HCT116 (cell line): ENCODE measurements at regions not wholly inside any gene's neighbourhood (a gene's known extent, or its start where the extent isn't known, plus 50 kb on each side); places are given as distances from the start of the nearest gene placed in this dataset.

Source experiments
- ATAC-seq: fragments of 200-7000 bp; cut with Tn5 transposase; 2 replicates; pipeline ENCODE4 v1.9.1; 2020; ENCODE audit warnings: mild to moderate bottlenecking, moderate library complexity
- BruUV-seq: library from RNA; stranded (reverse); fragments of 400-500 nt; replicated peaks from 2 replicates; lab custom pipeline; 2021; lab: Mats Ljungman, UMichigan
- CTCF ChIA-PET: fragments of 300-600 bp; sonication (Branson Sonifier 250); formaldehyde crosslinking; loops from one replicate; lab custom pipeline; 2021; ENCODE audit warnings: antibody characterized with exemption; lab: Charles Lee
- POLR2A ChIA-PET: fragments of 300-600, 350-600 bp; sonication (Branson Sonifier 250); formaldehyde crosslinking; loops from one replicate; lab custom pipeline; 2021; ENCODE audit warnings: antibody characterized with exemption; lab: Charles Lee
- RAD21 ChIA-PET, 2 experiments: fragments of 300-600 bp; sonication (Branson Sonifier 250); formaldehyde crosslinking; loops; one replicate each; lab custom pipeline; 2023; ENCODE audit warnings: low total read pairs in 2 of 2; ENCODE audit not compliant: uncharacterized antibody in 2 of 2, unreplicated experiment in 2 of 2, low non-redundant PET in 1 of 2; lab: Charles Lee
- DNase-seq: peaks from one replicate; pipeline ENCODE4 v3.0.0-alpha.2; 2010; ENCODE audit warnings: low read depth, low spot score
- H2AFZ ChIP-seq: fragments of 200-600 bp; shearing (Covaris generic), sonication (generic); 2 replicates; pipeline ENCODE4 v1.6.1; 2017; ENCODE audit warnings: low read depth, mixed run types, mixed read lengths, antibody characterized with exemption, low read length; ENCODE audit not compliant: poor library complexity, severe bottlenecking
- H3K27ac ChIP-seq: 2 replicates; pipeline ENCODE4 v1.5.1; 2012; ENCODE audit warnings: low read depth, low read length
- H3K27me3 ChIP-seq: fragments of 200-600 bp; sonication (generic); 2 replicates; pipeline ENCODE4 v1.6.1; 2016; ENCODE audit warnings: mixed run types, low read length, mixed read lengths; ENCODE audit not compliant: insufficient read depth
- H3K36me3 ChIP-seq, 2 experiments: fragments of 200-500 bp in 1 of 2; fragments of 200-600 bp in 1 of 2; sonication (Bioruptor generic) in 1 of 2; sonication (generic) in 1 of 2; 2 replicates each; pipeline versions ENCODE4 v1.5.1 to v1.6.1; 2014 to 2016; ENCODE audit warnings: low read length in 2 of 2, inconsistent platforms in 1 of 2, mixed read lengths in 1 of 2, mixed run types in 1 of 2; ENCODE audit not compliant: insufficient read depth in 2 of 2, control insufficient read depth in 1 of 2
- H3K4me1 ChIP-seq, 2 experiments: fragments of 200-600 bp in 1 of 2; sonication (generic) in 1 of 2; 2 replicates each; pipeline versions ENCODE4 v1.5.1 to v1.6.1; 2012 to 2017; ENCODE audit warnings: low read length in 2 of 2, inconsistent platforms in 1 of 2, mild to moderate bottlenecking in 1 of 2, mixed read lengths in 1 of 2, mixed run types in 1 of 2, moderate library complexity in 1 of 2; ENCODE audit not compliant: insufficient read depth in 2 of 2, control insufficient read depth in 1 of 2
- H3K4me2 ChIP-seq: fragments of 200-600 bp; sonication (generic); 2 replicates; pipeline ENCODE4 v1.6.1; 2017; ENCODE audit warnings: mixed run types, low read length, mixed read lengths
- H3K4me3 ChIP-seq, 2 experiments: fragments of 200-600 bp in 1 of 2; sonication (generic) in 1 of 2; replicated peaks in 1 of 2; 2 replicates each; pipeline ENCODE4 v1.5.1; 2011 to 2016; ENCODE audit warnings: low read length in 2 of 2, control low read depth in 1 of 2, low read depth in 1 of 2, mild to moderate bottlenecking in 1 of 2, mixed read lengths in 1 of 2, mixed run types in 1 of 2
- H3K79me2 ChIP-seq: fragments of 200-600 bp; sonication (generic); 2 replicates; pipeline ENCODE4 v1.6.1; 2017; ENCODE audit warnings: mild to moderate bottlenecking, mixed run types, low read length, moderate library complexity, mixed read lengths; ENCODE audit not compliant: insufficient read depth
- H3K9ac ChIP-seq: fragments of 200-600 bp; sonication (generic); 2 replicates; pipeline ENCODE4 v1.6.1; 2016; ENCODE audit warnings: low read length, mixed read lengths
- H3K9me2 ChIP-seq: fragments of 200-600 bp; sonication (generic), shearing (Covaris generic); 2 replicates; pipeline ENCODE4 v1.6.1; 2017; ENCODE audit warnings: mixed run types, mild to moderate bottlenecking, moderate library complexity; ENCODE audit not compliant: insufficient read depth
- H3K9me3 ChIP-seq, 2 experiments: fragments of 200-500 bp in 1 of 2; fragments of 200-600 bp in 1 of 2; sonication (Bioruptor generic) in 1 of 2; sonication (generic) in 1 of 2; 2 replicates each; pipeline ENCODE4 v1.6.1; 2014 to 2017; ENCODE audit warnings: low read length in 2 of 2, mixed read lengths in 2 of 2, inconsistent platforms in 1 of 2, low read depth in 1 of 2, mild to moderate bottlenecking in 1 of 2, mixed run types in 1 of 2, moderate library complexity in 1 of 2; ENCODE audit not compliant: control insufficient read depth in 1 of 2, insufficient read depth in 1 of 2
- H4K20me1 ChIP-seq: fragments of 200-600 bp; sonication (generic), shearing (Covaris generic); 2 replicates; pipeline ENCODE4 v1.6.1; 2017; ENCODE audit warnings: mixed run types, mild to moderate bottlenecking, moderate library complexity; ENCODE audit not compliant: insufficient read depth
- ATF3 ChIP-seq: IDR thresholded peaks from 2 replicates; pipeline ENCODE4 v1.6.1; 2012
- CBX3 ChIP-seq: IDR thresholded peaks from 2 replicates; pipeline ENCODE4 v1.6.1; 2012; ENCODE audit warnings: low read depth
- EGR1 ChIP-seq: IDR thresholded peaks from 2 replicates; pipeline ENCODE4 v1.6.1; 2012; ENCODE audit warnings: low read depth
- ELF1 ChIP-seq: IDR thresholded peaks from 2 replicates; pipeline ENCODE4 v1.6.1; 2012; ENCODE audit warnings: low read depth, borderline replicate concordance
- EZH2phosphoT487 ChIP-seq: fragments of 200-600 bp; IDR thresholded peaks from 2 replicates; pipeline ENCODE4 v1.6.1; 2018; ENCODE audit warnings: antibody characterized with exemption, borderline replicate concordance
- FOSL1 ChIP-seq: IDR thresholded peaks from 2 replicates; pipeline ENCODE4 v1.6.1; 2012; ENCODE audit warnings: low read depth
- POLR2A ChIP-seq: IDR thresholded peaks from 2 replicates; pipeline ENCODE4 v1.7.0; 2011; ENCODE audit warnings: borderline replicate concordance; ENCODE audit not compliant: insufficient read depth, insufficient read length; ENCODE audit errors: extremely low read depth
- RAD21 ChIP-seq: IDR thresholded peaks from 2 replicates; pipeline ENCODE4 v1.6.1; 2012; ENCODE audit warnings: low read depth, mild to moderate bottlenecking
- SRF ChIP-seq: IDR thresholded peaks from 2 replicates; pipeline ENCODE4 v1.6.1; 2012; ENCODE audit warnings: low read depth
- YY1 ChIP-seq: IDR thresholded peaks from 2 replicates; pipeline ENCODE4 v1.6.1; 2011; ENCODE audit warnings: low read length, low read depth, moderate library complexity, mild to moderate bottlenecking; ENCODE audit not compliant: insufficient replicate concordance; ENCODE audit errors: extremely low read depth
- ZFX ChIP-seq: fragments of 450-650 bp; IDR thresholded peaks from 2 replicates; pipeline ENCODE4 v1.6.1; 2017
- intact Hi-C: fragments of 100-400 bp; cut with micrococcal nuclease; formaldehyde crosslinking; loops from 2 replicates; pipeline ENCODE4 v1.10.0; 2022
- TF ChIP-seq, protein P1 (sequence below): IDR thresholded peaks from 2 replicates; pipeline ENCODE4 v1.6.1; 2012
- TF ChIP-seq, protein P2 (sequence below): IDR thresholded peaks from 2 replicates; pipeline ENCODE4 v1.6.1; 2011; ENCODE audit warnings: mild to moderate bottlenecking, low read length, moderate library complexity; ENCODE audit not compliant: insufficient replicate concordance; ENCODE audit errors: extremely low read depth
- TF ChIP-seq, protein P3 (sequence below): IDR thresholded peaks from 2 replicates; pipeline ENCODE4 v1.6.1; 2012; ENCODE audit warnings: low read depth

DNA sequence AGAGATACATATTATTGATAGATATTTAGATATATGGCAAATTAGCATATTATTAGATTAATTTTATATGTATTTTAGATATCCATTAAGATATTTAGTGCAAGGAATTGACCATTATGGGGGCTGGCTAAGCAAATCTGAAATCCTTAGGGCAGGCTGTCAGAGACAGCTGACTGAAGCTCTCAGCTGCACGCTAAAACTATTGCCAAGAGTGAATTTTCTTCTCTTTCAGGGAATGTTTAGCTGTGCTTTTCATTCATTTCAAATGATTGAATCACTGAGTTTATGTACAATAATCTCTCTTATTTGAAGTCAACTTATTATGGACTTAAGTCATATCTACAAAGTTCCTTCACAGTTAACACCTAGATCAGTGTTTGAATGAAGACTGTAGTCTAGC is 566.5 kb downstream of the LRFN5 start:
- Histone ChIP-seq H4K20me1 (no peaks in the 10 kb centered on the region), H3K27me3 (no peaks in the 10 kb centered on the region), H3K4me1 (no peaks in the 10 kb centered on the region), H3K9me2 (no peaks in the 10 kb centered on the region), H3K79me2 (no peaks in the 10 kb centered on the region), H3K9ac (no peak overlapping the region), H3K36me3 (no peaks in the 10 kb centered on the region), H2AFZ (no peak overlapping the region), H3K27ac (no peak overlapping the region), H3K4me2 (no peak overlapping the region), H3K9me3 (peaks cover 0 to 5% of the 10 kb centered on the region in 2 experiments; a peak in 1 of 4 replicates), H3K4me3 (no peak overlapping the region)
- ATAC-seq (no peak), DNase-seq (no peak)
- intact Hi-C loops = no loop called here
- TF ChIP-seq CBX3 (no peak), FOSL1 (no peak), RAD21 (no peak), ZFX (no peak), EGR1 (no peak), EZH2phosphoT487 (no peak), ELF1 (no peak), ATF3 (no peak), YY1 (no peak), SRF (no peak), POLR2A (no peak)
- TF ChIP-seq, protein P1, sequence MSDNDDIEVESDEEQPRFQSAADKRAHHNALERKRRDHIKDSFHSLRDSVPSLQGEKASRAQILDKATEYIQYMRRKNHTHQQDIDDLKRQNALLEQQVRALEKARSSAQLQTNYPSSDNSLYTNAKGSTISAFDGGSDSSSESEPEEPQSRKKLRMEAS = no peak
- TF ChIP-seq, protein P2, sequence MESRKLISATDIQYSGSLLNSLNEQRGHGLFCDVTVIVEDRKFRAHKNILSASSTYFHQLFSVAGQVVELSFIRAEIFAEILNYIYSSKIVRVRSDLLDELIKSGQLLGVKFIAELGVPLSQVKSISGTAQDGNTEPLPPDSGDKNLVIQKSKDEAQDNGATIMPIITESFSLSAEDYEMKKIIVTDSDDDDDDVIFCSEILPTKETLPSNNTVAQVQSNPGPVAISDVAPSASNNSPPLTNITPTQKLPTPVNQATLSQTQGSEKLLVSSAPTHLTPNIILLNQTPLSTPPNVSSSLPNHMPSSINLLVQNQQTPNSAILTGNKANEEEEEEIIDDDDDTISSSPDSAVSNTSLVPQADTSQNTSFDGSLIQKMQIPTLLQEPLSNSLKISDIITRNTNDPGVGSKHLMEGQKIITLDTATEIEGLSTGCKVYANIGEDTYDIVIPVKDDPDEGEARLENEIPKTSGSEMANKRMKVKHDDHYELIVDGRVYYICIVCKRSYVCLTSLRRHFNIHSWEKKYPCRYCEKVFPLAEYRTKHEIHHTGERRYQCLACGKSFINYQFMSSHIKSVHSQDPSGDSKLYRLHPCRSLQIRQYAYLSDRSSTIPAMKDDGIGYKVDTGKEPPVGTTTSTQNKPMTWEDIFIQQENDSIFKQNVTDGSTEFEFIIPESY = no peak
- TF ChIP-seq, protein P3, sequence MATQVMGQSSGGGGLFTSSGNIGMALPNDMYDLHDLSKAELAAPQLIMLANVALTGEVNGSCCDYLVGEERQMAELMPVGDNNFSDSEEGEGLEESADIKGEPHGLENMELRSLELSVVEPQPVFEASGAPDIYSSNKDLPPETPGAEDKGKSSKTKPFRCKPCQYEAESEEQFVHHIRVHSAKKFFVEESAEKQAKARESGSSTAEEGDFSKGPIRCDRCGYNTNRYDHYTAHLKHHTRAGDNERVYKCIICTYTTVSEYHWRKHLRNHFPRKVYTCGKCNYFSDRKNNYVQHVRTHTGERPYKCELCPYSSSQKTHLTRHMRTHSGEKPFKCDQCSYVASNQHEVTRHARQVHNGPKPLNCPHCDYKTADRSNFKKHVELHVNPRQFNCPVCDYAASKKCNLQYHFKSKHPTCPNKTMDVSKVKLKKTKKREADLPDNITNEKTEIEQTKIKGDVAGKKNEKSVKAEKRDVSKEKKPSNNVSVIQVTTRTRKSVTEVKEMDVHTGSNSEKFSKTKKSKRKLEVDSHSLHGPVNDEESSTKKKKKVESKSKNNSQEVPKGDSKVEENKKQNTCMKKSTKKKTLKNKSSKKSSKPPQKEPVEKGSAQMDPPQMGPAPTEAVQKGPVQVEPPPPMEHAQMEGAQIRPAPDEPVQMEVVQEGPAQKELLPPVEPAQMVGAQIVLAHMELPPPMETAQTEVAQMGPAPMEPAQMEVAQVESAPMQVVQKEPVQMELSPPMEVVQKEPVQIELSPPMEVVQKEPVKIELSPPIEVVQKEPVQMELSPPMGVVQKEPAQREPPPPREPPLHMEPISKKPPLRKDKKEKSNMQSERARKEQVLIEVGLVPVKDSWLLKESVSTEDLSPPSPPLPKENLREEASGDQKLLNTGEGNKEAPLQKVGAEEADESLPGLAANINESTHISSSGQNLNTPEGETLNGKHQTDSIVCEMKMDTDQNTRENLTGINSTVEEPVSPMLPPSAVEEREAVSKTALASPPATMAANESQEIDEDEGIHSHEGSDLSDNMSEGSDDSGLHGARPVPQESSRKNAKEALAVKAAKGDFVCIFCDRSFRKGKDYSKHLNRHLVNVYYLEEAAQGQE = no peak
- BruUV-seq = no TSS peak
- CTCF ChIA-PET = no interaction called here
- RAD21 ChIA-PET = no interaction called here
- POLR2A ChIA-PET = no interaction called here
